ENCODE measurements at regions not wholly inside any gene's neighbourhood (a gene's known extent, or its start where the extent isn't known, plus 50 kb on each side); places are given as distances from the start of the nearest gene placed in this dataset.

DNA sequence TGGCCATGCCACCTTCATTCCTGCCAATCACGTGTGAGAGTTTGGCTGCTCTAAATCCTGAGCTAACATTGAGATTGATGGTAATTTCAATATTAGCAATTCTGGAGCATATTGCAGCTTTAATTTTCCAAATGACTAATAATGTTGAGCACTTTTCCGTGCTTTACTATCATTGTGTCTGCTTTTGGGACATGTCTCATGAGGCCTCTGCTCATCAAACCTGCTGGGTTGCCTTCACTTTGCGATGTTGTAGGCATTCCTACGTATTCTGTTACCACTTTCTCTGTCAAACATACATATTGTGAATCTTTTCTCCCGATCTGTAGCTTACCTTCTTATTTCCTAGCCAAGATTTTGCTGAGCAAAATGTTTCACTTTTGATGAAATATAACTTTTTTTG lies 466.6 kb downstream of the GALR1 start:
- no peaks in the 10 kb centered on the region for H3K9me3 ChIP-seq (ENCODE audit: insufficient read depth, low read length)
- no peak for DNase-seq (ENCODE audit: low read depth, low spot score)
- H3K4me3 ChIP-seq (ENCODE audit: insufficient read length, low read depth): no peak overlapping the region
- TF ChIP-seq ZNF274 (IDR thresholded peaks at IDR 0.05; ENCODE audit: low read depth, low read length) (no peak), SUZ12 (IDR thresholded peaks at IDR 0.05; ENCODE audit: extremely low read depth, insufficient read depth, insufficient read length) (no peak), YY1 (IDR thresholded peaks at IDR 0.05; ENCODE audit: insufficient read depth, insufficient read length) (no peak)
- no peak overlapping the region for H3K9ac ChIP-seq (ENCODE audit: insufficient read length, low read depth)
- H3K27me3 ChIP-seq (ENCODE audit: insufficient read depth, insufficient read length): no peaks in the 10 kb centered on the region
- H3K36me3 ChIP-seq (ENCODE audit: insufficient read depth, insufficient read length, low read length): no peaks in the 10 kb centered on the region
- H3K4me1 ChIP-seq (ENCODE audit: insufficient read depth, insufficient read length): no peaks in the 10 kb centered on the region

DNA sequence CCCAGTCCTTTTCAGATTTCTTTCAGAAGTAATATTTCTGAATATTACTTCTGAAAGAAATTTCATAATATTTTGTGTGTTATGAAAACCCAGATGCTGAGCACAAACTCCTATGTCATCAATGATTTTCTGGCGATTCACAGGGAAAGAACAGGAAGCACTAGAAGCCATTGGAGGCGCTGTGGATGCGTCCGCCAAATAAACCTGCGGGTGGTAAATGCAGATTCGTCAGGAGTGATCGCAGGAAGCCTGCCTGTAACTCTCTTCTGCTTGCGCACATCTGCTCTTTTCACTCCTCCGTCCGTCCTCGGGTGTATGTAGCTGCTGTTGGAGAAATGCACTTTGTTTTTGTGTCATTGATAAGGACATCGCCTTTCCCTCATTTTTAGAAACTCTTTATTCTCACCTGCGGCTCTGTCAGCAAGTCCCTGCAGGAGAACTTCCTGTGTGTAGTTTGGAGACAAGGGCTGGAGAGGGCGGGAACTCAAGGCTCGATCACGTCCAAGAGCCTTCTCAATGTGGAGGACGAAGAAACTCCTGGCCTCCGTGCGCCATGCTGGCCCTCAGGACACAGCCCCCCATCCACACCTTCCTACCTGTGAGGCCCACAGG lies 483.8 kb downstream of the GALR1 start:
- no peak overlapping the region for H3K9ac ChIP-seq (ENCODE audit: insufficient read length, low read depth)
- no peak for DNase-seq (ENCODE audit: low read depth, low spot score)
- H3K4me3 ChIP-seq (ENCODE audit: insufficient read length, low read depth): no peak overlapping the region
- H3K9me3 ChIP-seq (ENCODE audit: insufficient read depth, low read length): no peaks in the 10 kb centered on the region
- no peak for TF ChIP-seq YY1 (IDR thresholded peaks at IDR 0.05; ENCODE audit: insufficient read depth, insufficient read length)
- no peak for TF ChIP-seq ZNF274 (IDR thresholded peaks at IDR 0.05; ENCODE audit: low read depth, low read length)
- no peak for TF ChIP-seq SUZ12 (IDR thresholded peaks at IDR 0.05; ENCODE audit: extremely low read depth, insufficient read depth, insufficient read length)
- no peaks in the 10 kb centered on the region for H3K27me3 ChIP-seq (ENCODE audit: insufficient read depth, insufficient read length)
- no peaks in the 10 kb centered on the region for H3K36me3 ChIP-seq (ENCODE audit: insufficient read depth, insufficient read length, low read length)
- H3K4me1 ChIP-seq (ENCODE audit: insufficient read depth, insufficient read length): no peaks in the 10 kb centered on the region

- Histone ChIP-seq H3K9ac (ENCODE audit: insufficient read length, low read depth) (no peak overlapping the region), H3K27me3 (ENCODE audit: insufficient read depth, insufficient read length) (no peaks in the 10 kb centered on the region), H3K36me3 (ENCODE audit: insufficient read depth, insufficient read length, low read length) (no peaks in the 10 kb centered on the region), H3K4me1 (ENCODE audit: insufficient read depth, insufficient read length) (no peaks in the 10 kb centered on the region), H3K9me3 (ENCODE audit: insufficient read depth, low read length) (no peaks in the 10 kb centered on the region), H3K4me3 (ENCODE audit: insufficient read length, low read depth) (no peak overlapping the region)
- TF ChIP-seq YY1 (IDR thresholded peaks at IDR 0.05; ENCODE audit: insufficient read depth, insufficient read length) (no peak), SUZ12 (IDR thresholded peaks at IDR 0.05; ENCODE audit: extremely low read depth, insufficient read depth, insufficient read length) (no peak), ZNF274 (IDR thresholded peaks at IDR 0.05; ENCODE audit: low read depth, low read length) (no peak)
- DNase-seq (ENCODE audit: low read depth, low spot score): no peak
Measured at GRCh38 chr18:77736842-77737241, 487.2 kb downstream of the GALR1 start.

DNA sequence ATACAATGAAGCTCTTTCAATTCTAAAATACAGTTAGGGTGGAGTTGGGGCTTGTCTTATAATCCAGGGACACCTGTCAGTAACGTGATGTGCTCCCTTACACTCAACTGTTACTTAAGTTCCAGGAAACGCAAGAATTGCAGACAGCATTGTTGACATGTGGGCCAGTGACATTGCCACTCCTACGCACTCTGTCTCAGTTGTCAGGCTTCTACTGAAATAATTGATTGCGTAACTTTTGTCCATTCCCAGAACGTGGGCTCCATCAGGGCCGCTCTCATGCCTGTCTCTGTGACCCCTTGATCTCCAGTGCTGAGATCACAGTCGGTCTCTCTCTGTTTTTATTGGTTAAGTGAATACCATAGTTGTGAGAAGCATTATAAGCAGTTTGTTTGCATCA lies 487.8 kb downstream of the GALR1 start:
- Histone ChIP-seq H3K36me3 (ENCODE audit: insufficient read depth, insufficient read length, low read length) (no peaks in the 10 kb centered on the region), H3K9me3 (ENCODE audit: insufficient read depth, low read length) (no peaks in the 10 kb centered on the region), H3K27me3 (ENCODE audit: insufficient read depth, insufficient read length) (no peaks in the 10 kb centered on the region), H3K9ac (ENCODE audit: insufficient read length, low read depth) (no peak overlapping the region), H3K4me3 (ENCODE audit: insufficient read length, low read depth) (no peak overlapping the region), H3K4me1 (ENCODE audit: insufficient read depth, insufficient read length) (no peaks in the 10 kb centered on the region)
- no peak for TF ChIP-seq YY1 (IDR thresholded peaks at IDR 0.05; ENCODE audit: insufficient read depth, insufficient read length)
- no peak for TF ChIP-seq SUZ12 (IDR thresholded peaks at IDR 0.05; ENCODE audit: extremely low read depth, insufficient read depth, insufficient read length)
- no peak for TF ChIP-seq ZNF274 (IDR thresholded peaks at IDR 0.05; ENCODE audit: low read depth, low read length)
- DNase-seq (ENCODE audit: low read depth, low spot score): no peak

GRCh38 chr18:77749089-77749488 lies 499.4 kb downstream of the GALR1 start:
- no peaks in the 10 kb centered on the region for H3K4me1 ChIP-seq (ENCODE audit: insufficient read depth, insufficient read length)
- no peaks in the 10 kb centered on the region for H3K27me3 ChIP-seq (ENCODE audit: insufficient read depth, insufficient read length)
- no peaks in the 10 kb centered on the region for H3K9me3 ChIP-seq (ENCODE audit: insufficient read depth, low read length)
- no peak for TF ChIP-seq SUZ12 (IDR thresholded peaks at IDR 0.05; ENCODE audit: extremely low read depth, insufficient read depth, insufficient read length)
- TF ChIP-seq YY1 (IDR thresholded peaks at IDR 0.05; ENCODE audit: insufficient read depth, insufficient read length): no peak
- no peak for TF ChIP-seq ZNF274 (IDR thresholded peaks at IDR 0.05; ENCODE audit: low read depth, low read length)
- no peak overlapping the region for H3K9ac ChIP-seq (ENCODE audit: insufficient read length, low read depth)
- H3K36me3 ChIP-seq (ENCODE audit: insufficient read depth, insufficient read length, low read length): no peaks in the 10 kb centered on the region
- no peak for DNase-seq (ENCODE audit: low read depth, low spot score)
- no peak overlapping the region for H3K4me3 ChIP-seq (ENCODE audit: insufficient read length, low read depth)

- H3K9me3 ChIP-seq (ENCODE audit: insufficient read depth, low read length): no peaks in the 10 kb centered on the region
Measured at GRCh38 chr18:77750006-77750405, 500.4 kb downstream of the GALR1 start.

GRCh38 chr18:77754475-77755044 lies 504.9 kb downstream of the GALR1 start:
- H3K36me3 ChIP-seq (ENCODE audit: insufficient read depth, insufficient read length, low read length): no peaks in the 10 kb centered on the region
- peaks cover 5% of the 10 kb centered on the region for H3K27me3 ChIP-seq (ENCODE audit: insufficient read depth, insufficient read length)
- H3K9me3 ChIP-seq (ENCODE audit: insufficient read depth, low read length): no peaks in the 10 kb centered on the region
- no peak overlapping the region for H3K9ac ChIP-seq (ENCODE audit: insufficient read length, low read depth)
- TF ChIP-seq SUZ12 (IDR thresholded peaks at IDR 0.05; ENCODE audit: extremely low read depth, insufficient read depth, insufficient read length) (no peak), ZNF274 (IDR thresholded peaks at IDR 0.05; ENCODE audit: low read depth, low read length) (no peak), YY1 (IDR thresholded peaks at IDR 0.05; ENCODE audit: insufficient read depth, insufficient read length) (no peak)
- H3K4me3 ChIP-seq (ENCODE audit: insufficient read length, low read depth): no peak overlapping the region
- H3K4me1 ChIP-seq (ENCODE audit: insufficient read depth, insufficient read length): no peaks in the 10 kb centered on the region
- DNase-seq (ENCODE audit: low read depth, low spot score): no peak

More at GRCh38 chr18:77750006-77750405, 500.4 kb downstream of the GALR1 start:
- TF ChIP-seq YY1 (IDR thresholded peaks at IDR 0.05; ENCODE audit: insufficient read depth, insufficient read length): no peak
- no peak for TF ChIP-seq ZNF274 (IDR thresholded peaks at IDR 0.05; ENCODE audit: low read depth, low read length)
- no peak for TF ChIP-seq SUZ12 (IDR thresholded peaks at IDR 0.05; ENCODE audit: extremely low read depth, insufficient read depth, insufficient read length)
- Histone ChIP-seq H3K4me3 (ENCODE audit: insufficient read length, low read depth) (no peak overlapping the region), H3K27me3 (ENCODE audit: insufficient read depth, insufficient read length) (no peaks in the 10 kb centered on the region), H3K9ac (ENCODE audit: insufficient read length, low read depth) (no peak overlapping the region), H3K4me1 (ENCODE audit: insufficient read depth, insufficient read length) (no peaks in the 10 kb centered on the region), H3K36me3 (ENCODE audit: insufficient read depth, insufficient read length, low read length) (no peaks in the 10 kb centered on the region)
- no peak for DNase-seq (ENCODE audit: low read depth, low spot score)
